SU-DHL-6 (cell line): ENCODE measurements at regions not wholly inside any gene's neighbourhood (a gene's known extent, or its start where the extent isn't known, plus 50 kb on each side); places are given as distances from the start of the nearest gene placed in this dataset.

ENCODE experiments used
- CTCF ChIP-seq: fragments of 200-600 bp; sonication (generic); IDR thresholded peaks from one replicate; pipeline ENCODE4 v1.5.1; 2017; ENCODE audit warnings: antibody characterized with exemption, mild to moderate bottlenecking, low read length, moderate library complexity; ENCODE audit not compliant: insufficient read depth, poor library complexity, severe bottlenecking
- EZH2phosphoT487 ChIP-seq: fragments of 200-600 bp; sonication (generic), shearing (Covaris generic); conservative IDR thresholded peaks from 2 replicates; pipeline ENCODE4 v1.6.1; 2018; ENCODE audit warnings: mild to moderate bottlenecking, antibody characterized with exemption, low read length, moderate library complexity, mixed read lengths

- TF ChIP-seq CTCF (no peak), EZH2phosphoT487 (no peak)
Observed at GRCh38 chr2:192407692-192408091, 213.0 kb upstream of the TMEFF2 start.
